ENCODE measurements at regions not wholly inside any gene's neighbourhood (a gene's known extent, or its start where the extent isn't known, plus 50 kb on each side); places are given as distances from the start of the nearest gene placed in this dataset.

DNA sequence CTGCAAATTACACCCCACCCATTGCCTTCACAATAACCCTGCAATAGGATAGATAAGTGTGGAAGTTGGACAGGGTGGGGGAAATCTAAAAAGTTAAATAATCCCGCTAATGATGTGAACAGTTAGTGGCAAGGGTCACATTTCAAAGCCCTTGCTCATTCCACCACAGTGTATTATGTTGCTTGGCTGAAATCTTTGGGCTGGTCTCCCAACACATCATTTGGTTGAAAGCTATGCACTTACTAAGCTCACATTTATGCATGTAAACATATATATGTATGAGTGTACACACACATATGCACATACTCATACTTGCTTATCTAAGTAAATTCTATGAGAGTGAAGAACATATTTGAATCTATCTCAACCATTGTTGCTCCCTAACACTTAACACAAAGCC, 197.8 kb downstream of the RDH14 start:
- TF ChIP-seq CSRNP3 (CRISPR knock-in tag; IDR thresholded peaks at IDR 0.05) = no peak
- TF ChIP-seq, protein P1, sequence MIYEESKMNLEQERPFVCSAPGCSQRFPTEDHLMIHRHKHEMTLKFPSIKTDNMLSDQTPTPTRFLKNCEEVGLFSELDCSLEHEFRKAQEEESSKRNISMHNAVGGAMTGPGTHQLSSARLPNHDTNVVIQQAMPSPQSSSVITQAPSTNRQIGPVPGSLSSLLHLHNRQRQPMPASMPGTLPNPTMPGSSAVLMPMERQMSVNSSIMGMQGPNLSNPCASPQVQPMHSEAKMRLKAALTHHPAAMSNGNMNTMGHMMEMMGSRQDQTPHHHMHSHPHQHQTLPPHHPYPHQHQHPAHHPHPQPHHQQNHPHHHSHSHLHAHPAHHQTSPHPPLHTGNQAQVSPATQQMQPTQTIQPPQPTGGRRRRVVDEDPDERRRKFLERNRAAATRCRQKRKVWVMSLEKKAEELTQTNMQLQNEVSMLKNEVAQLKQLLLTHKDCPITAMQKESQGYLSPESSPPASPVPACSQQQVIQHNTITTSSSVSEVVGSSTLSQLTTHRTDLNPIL (CRISPR knock-in tag; IDR thresholded peaks at IDR 0.05; ENCODE audit: low read depth) = no peak
- no peak for TF ChIP-seq ZFP3 (CRISPR knock-in tag; IDR thresholded peaks at IDR 0.05)
